Type B pancreatic cell (in vitro differentiated cells): ENCODE measurements at regions not wholly inside any gene's neighbourhood (a gene's known extent, or its start where the extent isn't known, plus 50 kb on each side); places are given as distances from the start of the nearest gene placed in this dataset.

ENCODE experiments used
- DNase-seq: peaks from one replicate; pipeline ENCODE4 v3.0.0; 2021; ENCODE audit warnings: mixed read lengths; ENCODE audit not compliant: unreplicated experiment; ENCODE audit errors: extremely low spot score
- H3K27ac Mint-ChIP-seq: 2 replicates; pipeline ENCODE4 v1.8.0; 2021; ENCODE audit warnings: mild to moderate bottlenecking, mixed read lengths
- H3K27me3 Mint-ChIP-seq: 2 replicates; pipeline ENCODE4 v1.8.0; 2021; ENCODE audit warnings: mixed read lengths
- H3K36me3 Mint-ChIP-seq: 2 replicates; pipeline ENCODE4 v1.8.0; 2021; ENCODE audit warnings: mixed read lengths
- H3K4me1 Mint-ChIP-seq: one replicate; pipeline ENCODE4 v1.8.0; 2021; ENCODE audit warnings: mixed read lengths; ENCODE audit not compliant: unreplicated experiment
- H3K4me3 Mint-ChIP-seq: 2 replicates; pipeline ENCODE4 v1.8.0; 2021; ENCODE audit warnings: mild to moderate bottlenecking, mixed read lengths
- H3K9me3 Mint-ChIP-seq: 2 replicates; pipeline ENCODE4 v1.8.0; 2021; ENCODE audit warnings: mixed read lengths
- TF ChIP-seq, protein P1 (sequence below): fragments of 200-600 bp; sonication (generic); conservative IDR thresholded peaks from 2 replicates; pipeline ENCODE4 v1.5.0; 2021; ENCODE audit warnings: antibody characterized with exemption, mild to moderate bottlenecking

DNA sequence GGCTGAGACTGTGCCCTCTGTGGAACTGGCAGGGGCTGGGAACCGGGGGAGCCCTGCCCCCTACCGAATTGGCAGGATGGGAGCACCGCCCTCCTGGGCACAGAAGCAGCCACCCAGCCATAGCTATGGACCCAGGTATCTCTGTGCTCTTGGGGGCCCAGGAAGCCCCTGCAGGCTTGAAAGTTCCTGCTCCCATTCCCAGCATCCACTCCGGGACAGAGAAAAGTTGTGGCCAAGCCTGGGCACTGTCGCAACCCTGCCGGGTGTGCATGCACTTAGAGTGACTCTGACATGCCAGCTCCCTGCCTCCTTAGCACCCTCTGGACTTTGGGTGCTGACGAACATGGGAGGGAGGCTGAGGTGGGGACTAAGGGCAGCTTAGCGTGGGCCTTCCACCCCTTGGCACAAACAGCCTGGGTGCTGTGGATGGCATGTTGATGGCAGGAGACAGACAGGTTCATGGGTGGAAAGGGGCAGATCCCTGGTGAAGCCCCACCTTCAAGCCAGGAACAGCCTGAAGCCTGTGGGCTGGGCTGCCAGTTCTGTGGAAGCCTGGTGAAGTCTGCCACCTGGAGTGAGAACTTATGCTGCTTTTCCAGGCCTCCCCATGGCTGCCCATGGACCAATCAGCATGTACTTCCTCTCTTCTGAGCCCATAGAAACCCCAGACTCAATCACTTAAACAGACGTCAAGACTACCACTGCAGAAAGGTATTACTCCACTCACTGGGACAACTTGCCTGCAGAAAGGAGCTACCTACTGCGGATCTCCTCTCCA lies 279.0 kb downstream of the ATXN7L3B start:
- Mint-ChIP-seq H3K9me3 (no peaks in the 10 kb centered on the region), H3K27ac (no peak overlapping the region), H3K4me1 (no peaks in the 10 kb centered on the region), H3K4me3 (no peak overlapping the region), H3K27me3 (no peaks in the 10 kb centered on the region), H3K36me3 (no peaks in the 10 kb centered on the region)
- TF ChIP-seq, protein P1, sequence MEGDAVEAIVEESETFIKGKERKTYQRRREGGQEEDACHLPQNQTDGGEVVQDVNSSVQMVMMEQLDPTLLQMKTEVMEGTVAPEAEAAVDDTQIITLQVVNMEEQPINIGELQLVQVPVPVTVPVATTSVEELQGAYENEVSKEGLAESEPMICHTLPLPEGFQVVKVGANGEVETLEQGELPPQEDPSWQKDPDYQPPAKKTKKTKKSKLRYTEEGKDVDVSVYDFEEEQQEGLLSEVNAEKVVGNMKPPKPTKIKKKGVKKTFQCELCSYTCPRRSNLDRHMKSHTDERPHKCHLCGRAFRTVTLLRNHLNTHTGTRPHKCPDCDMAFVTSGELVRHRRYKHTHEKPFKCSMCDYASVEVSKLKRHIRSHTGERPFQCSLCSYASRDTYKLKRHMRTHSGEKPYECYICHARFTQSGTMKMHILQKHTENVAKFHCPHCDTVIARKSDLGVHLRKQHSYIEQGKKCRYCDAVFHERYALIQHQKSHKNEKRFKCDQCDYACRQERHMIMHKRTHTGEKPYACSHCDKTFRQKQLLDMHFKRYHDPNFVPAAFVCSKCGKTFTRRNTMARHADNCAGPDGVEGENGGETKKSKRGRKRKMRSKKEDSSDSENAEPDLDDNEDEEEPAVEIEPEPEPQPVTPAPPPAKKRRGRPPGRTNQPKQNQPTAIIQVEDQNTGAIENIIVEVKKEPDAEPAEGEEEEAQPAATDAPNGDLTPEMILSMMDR: no peak
- no peak for DNase-seq

DNA sequence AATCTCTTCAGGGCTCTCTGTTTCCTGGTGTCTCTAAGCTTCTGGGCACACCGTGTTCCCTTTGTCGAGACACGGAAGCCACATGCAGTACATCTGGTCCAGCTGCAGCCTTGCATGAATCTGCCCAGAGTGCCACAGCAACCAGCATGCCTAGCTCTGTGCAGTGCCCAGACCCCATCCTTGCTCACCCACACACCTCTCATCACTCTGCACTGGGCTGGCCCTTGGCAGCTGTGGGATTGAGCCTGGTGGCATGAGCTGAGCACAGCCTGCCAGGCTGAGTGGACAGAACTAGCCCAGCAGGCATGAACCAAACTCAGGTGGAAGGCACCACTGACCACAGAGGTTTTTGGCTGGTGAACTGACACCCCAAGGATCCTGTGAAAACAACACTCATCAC lies 279.9 kb downstream of the ATXN7L3B start:
- no peak overlapping the region for H3K4me3 Mint-ChIP-seq
- H3K9me3 Mint-ChIP-seq: no peaks in the 10 kb centered on the region
- no peaks in the 10 kb centered on the region for H3K36me3 Mint-ChIP-seq
- H3K27me3 Mint-ChIP-seq: no peaks in the 10 kb centered on the region
- TF ChIP-seq, protein P1: no peak
- DNase-seq: no peak
- H3K4me1 Mint-ChIP-seq: no peaks in the 10 kb centered on the region
- H3K27ac Mint-ChIP-seq: no peak overlapping the region

DNA sequence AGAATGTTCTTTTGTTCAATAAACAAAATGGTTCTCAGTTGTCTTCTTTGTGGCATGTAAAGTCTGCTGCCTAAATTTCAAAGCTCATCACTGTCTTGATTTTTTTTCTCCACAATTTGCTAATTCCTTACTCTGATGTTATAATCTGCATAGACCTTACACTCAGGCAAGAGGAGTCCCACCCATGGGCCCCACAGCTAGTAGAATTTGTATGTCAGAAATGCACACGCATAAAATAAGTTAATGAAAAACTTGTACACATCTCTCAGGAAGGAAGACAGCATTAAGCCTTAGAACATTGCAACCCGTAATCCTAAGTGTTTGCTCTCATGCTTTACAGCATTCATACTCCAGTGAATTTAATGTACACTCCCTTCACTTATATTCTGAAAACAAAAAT lies 280.8 kb downstream of the ATXN7L3B start:
- H3K27me3 Mint-ChIP-seq: no peaks in the 10 kb centered on the region
- H3K4me3 Mint-ChIP-seq: no peak overlapping the region
- no peaks in the 10 kb centered on the region for H3K36me3 Mint-ChIP-seq
- TF ChIP-seq, protein P1: no peak
- no peaks in the 10 kb centered on the region for H3K9me3 Mint-ChIP-seq
- no peak overlapping the region for H3K27ac Mint-ChIP-seq
- H3K4me1 Mint-ChIP-seq: no peaks in the 10 kb centered on the region
- DNase-seq: no peak

DNA sequence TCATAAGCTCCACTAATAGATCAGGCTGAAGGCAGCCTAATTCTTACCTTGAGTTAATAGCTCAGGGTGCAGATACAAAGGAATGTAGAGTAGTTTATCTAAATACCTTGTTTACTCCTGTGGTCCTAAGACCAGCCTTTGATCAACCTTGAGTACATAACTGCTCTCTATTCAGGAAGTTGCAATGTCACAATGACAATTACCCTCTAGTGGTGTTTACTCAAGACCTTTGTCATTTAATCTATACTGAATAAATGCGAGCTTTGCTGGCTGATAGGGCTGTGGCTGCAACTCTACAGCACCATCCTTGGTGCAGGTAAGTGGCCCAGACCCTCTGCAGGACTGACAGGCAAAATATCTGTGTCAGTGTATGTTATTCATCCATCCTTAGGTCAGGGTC lies 282.7 kb downstream of the ATXN7L3B start:
- no peaks in the 10 kb centered on the region for H3K27me3 Mint-ChIP-seq
- H3K4me3 Mint-ChIP-seq: no peak overlapping the region
- H3K36me3 Mint-ChIP-seq: no peaks in the 10 kb centered on the region
- H3K4me1 Mint-ChIP-seq: no peaks in the 10 kb centered on the region
- TF ChIP-seq, protein P1: no peak
- no peak for DNase-seq
- no peaks in the 10 kb centered on the region for H3K9me3 Mint-ChIP-seq
- H3K27ac Mint-ChIP-seq: no peak overlapping the region

DNA sequence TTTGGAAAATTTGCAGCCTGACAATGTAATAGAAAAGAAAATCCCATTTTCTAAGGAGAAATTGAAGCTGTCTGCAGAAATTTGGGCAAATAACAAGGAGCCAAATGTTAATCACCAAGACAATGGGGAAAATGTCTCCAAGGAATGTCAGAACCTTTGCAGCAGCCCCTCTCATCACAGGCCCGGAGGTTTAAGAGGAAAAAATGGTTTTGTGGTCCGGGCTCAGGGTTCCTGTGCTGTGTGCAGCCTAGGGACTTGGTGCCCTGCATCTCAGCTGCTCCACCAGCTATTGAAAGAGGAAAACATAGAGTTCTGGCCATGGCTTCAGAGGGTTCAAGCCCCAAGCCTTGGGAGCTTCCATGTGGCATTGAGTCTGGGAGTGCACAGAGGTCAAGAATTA lies 298.9 kb downstream of the ATXN7L3B start:
- Mint-ChIP-seq H3K4me1 (no peaks in the 10 kb centered on the region), H3K4me3 (no peak overlapping the region), H3K27me3 (no peaks in the 10 kb centered on the region), H3K36me3 (no peaks in the 10 kb centered on the region), H3K9me3 (no peaks in the 10 kb centered on the region), H3K27ac (no peak overlapping the region)
- TF ChIP-seq, protein P1: no peak
- DNase-seq: no peak
